GM23338 (cell line): ENCODE measurements at regions not wholly inside any gene's neighbourhood (a gene's known extent, or its start where the extent isn't known, plus 50 kb on each side); places are given as distances from the start of the nearest gene placed in this dataset.

ENCODE experiments used
- ATAC-seq: fragments of 200-7000 bp; cut with Tn5 transposase; 3 replicates; pipeline ENCODE4 v1.9.1; 2020
- DNase-seq: peaks from one replicate; pipeline ENCODE4 v3.0.0-alpha.2; 2015; ENCODE audit warnings: low spot score
- H2AFZ ChIP-seq: fragments of 200-600 bp; sonication (generic); 2 replicates; pipeline ENCODE4 v1.8.0; 2016; ENCODE audit warnings: antibody characterized with exemption, mild to moderate bottlenecking, moderate library complexity
- H3F3A ChIP-seq: fragments of 200-600 bp; sonication (generic); replicated peaks from 2 replicates; pipeline ENCODE4 v1.8.0; 2017; ENCODE audit warnings: antibody characterized with exemption, mixed run types, low read depth
- H3K27ac ChIP-seq: fragments of 200-600 bp; sonication (generic); 2 replicates; pipeline ENCODE4 v1.6.1; 2016; ENCODE audit warnings: low read depth
- H3K27me3 ChIP-seq: fragments of 200-600 bp; sonication (generic); 2 replicates; pipeline ENCODE4 v1.8.0; 2016; ENCODE audit warnings: mild to moderate bottlenecking, mixed run types, moderate library complexity; ENCODE audit not compliant: insufficient read depth
- H3K36me3 ChIP-seq: fragments of 200-600 bp; sonication (generic); 2 replicates; pipeline ENCODE4 v1.8.0; 2016; ENCODE audit warnings: mild to moderate bottlenecking; ENCODE audit not compliant: insufficient read depth
- H3K4me1 ChIP-seq: fragments of 200-600 bp; sonication (generic); 2 replicates; pipeline ENCODE4 v1.8.0; 2016; ENCODE audit warnings: mild to moderate bottlenecking, moderate library complexity; ENCODE audit not compliant: insufficient read depth
- H3K4me2 ChIP-seq: fragments of 200-600 bp; sonication (generic); 2 replicates; pipeline ENCODE4 v1.7.1; 2017; ENCODE audit warnings: mixed run types
- H3K4me3 ChIP-seq: fragments of 200-600 bp; sonication (generic); 2 replicates; pipeline ENCODE4 v1.6.1; 2016; ENCODE audit warnings: mixed run types
- H3K79me2 ChIP-seq: fragments of 200-600 bp; sonication (generic); replicated peaks from 2 replicates; pipeline ENCODE4 v1.8.0; 2017; ENCODE audit warnings: mild to moderate bottlenecking; ENCODE audit not compliant: insufficient read depth
- H3K9me2 ChIP-seq: fragments of 200-600 bp; sonication (generic); 2 replicates; pipeline ENCODE4 v1.8.0; 2017; ENCODE audit not compliant: insufficient read depth
- H4K20me1 ChIP-seq: fragments of 200-600 bp; sonication (generic); replicated peaks from 2 replicates; pipeline ENCODE4 v1.8.0; 2017; ENCODE audit warnings: mild to moderate bottlenecking; ENCODE audit not compliant: insufficient read depth
- H3K27ac Mint-ChIP-seq: 2 replicates; pipeline ENCODE4 v1.8.0; 2020; ENCODE audit warnings: inconsistent platforms, mild to moderate bottlenecking, moderate library complexity, mixed read lengths
- H3K27me3 Mint-ChIP-seq: 3 replicates; pipeline ENCODE4 v1.8.0; 2022; ENCODE audit warnings: low read depth, mild to moderate bottlenecking, moderate library complexity, mixed read lengths, inconsistent platforms; ENCODE audit not compliant: insufficient read depth, poor library complexity
- H3K36me3 Mint-ChIP-seq: 3 replicates; pipeline ENCODE4 v1.8.0; 2021; ENCODE audit warnings: low read depth, mild to moderate bottlenecking, inconsistent platforms, moderate library complexity, mixed read lengths
- H3K4me1 Mint-ChIP-seq: 3 replicates; pipeline ENCODE4 v1.8.0; 2020; ENCODE audit warnings: mild to moderate bottlenecking, inconsistent platforms, mixed read lengths
- H3K4me3 Mint-ChIP-seq: 3 replicates; pipeline ENCODE4 v1.8.0; 2021; ENCODE audit warnings: moderate library complexity, mild to moderate bottlenecking, inconsistent platforms, mixed read lengths
- H3K9me3 Mint-ChIP-seq: 3 replicates; pipeline ENCODE4 v1.8.0; 2020; ENCODE audit warnings: moderate library complexity, mild to moderate bottlenecking, inconsistent platforms, mixed read lengths
- ETS1 ChIP-seq: IDR thresholded peaks from 2 replicates; pipeline ENCODE4 v1.6.1; 2016; ENCODE audit warnings: antibody characterized with exemption
- EZH2phosphoT487 ChIP-seq: fragments of 200-600 bp; sonication (generic); IDR thresholded peaks from one replicate; pipeline ENCODE4 v1.8.1; 2018; ENCODE audit warnings: antibody characterized with exemption; ENCODE audit not compliant: unreplicated experiment
- NANOG ChIP-seq: IDR thresholded peaks from 2 replicates; pipeline ENCODE4 v1.6.1; 2016; ENCODE audit warnings: antibody characterized with exemption, borderline replicate concordance
- STAT1 ChIP-seq: IDR thresholded peaks from one replicate; pipeline ENCODE4 v1.6.1; 2016; ENCODE audit warnings: antibody characterized with exemption; ENCODE audit not compliant: unreplicated experiment
- ZNF114 ChIP-seq: fragments of 250-450 bp; sonication (Bioruptor Pico); IDR thresholded peaks from 2 replicates; pipeline ENCODE4 v1.5.0; 2020; ENCODE audit warnings: mild to moderate bottlenecking, moderate library complexity
- ZNF331 ChIP-seq: fragments of 250-450 bp; sonication (Bioruptor Pico); IDR thresholded peaks from 2 replicates; pipeline ENCODE4 v1.5.0; 2020; ENCODE audit warnings: low read depth, mild to moderate bottlenecking, moderate library complexity
- ZNF462 ChIP-seq: fragments of 250-450 bp; sonication (Bioruptor Pico); IDR thresholded peaks from 2 replicates; pipeline ENCODE4 v1.5.0; 2020; ENCODE audit warnings: mild to moderate bottlenecking, moderate library complexity
- TF ChIP-seq, protein P1 (sequence below): IDR thresholded peaks from one replicate; pipeline ENCODE4 v1.6.1; 2018; ENCODE audit warnings: antibody characterized with exemption; ENCODE audit not compliant: unreplicated experiment
- TF ChIP-seq, protein P2 (sequence below), 2 experiments: fragments of 200-600 bp in 1 of 2; sonication (generic) in 1 of 2; conservative IDR thresholded peaks; 2 replicates each; pipeline versions ENCODE4 v1.5.1 to v1.6.1; 2016 to 2017; ENCODE audit warnings: antibody characterized with exemption in 2 of 2, low read depth in 2 of 2, mild to moderate bottlenecking in 2 of 2, moderate library complexity in 1 of 2

- TF ChIP-seq, protein P1, sequence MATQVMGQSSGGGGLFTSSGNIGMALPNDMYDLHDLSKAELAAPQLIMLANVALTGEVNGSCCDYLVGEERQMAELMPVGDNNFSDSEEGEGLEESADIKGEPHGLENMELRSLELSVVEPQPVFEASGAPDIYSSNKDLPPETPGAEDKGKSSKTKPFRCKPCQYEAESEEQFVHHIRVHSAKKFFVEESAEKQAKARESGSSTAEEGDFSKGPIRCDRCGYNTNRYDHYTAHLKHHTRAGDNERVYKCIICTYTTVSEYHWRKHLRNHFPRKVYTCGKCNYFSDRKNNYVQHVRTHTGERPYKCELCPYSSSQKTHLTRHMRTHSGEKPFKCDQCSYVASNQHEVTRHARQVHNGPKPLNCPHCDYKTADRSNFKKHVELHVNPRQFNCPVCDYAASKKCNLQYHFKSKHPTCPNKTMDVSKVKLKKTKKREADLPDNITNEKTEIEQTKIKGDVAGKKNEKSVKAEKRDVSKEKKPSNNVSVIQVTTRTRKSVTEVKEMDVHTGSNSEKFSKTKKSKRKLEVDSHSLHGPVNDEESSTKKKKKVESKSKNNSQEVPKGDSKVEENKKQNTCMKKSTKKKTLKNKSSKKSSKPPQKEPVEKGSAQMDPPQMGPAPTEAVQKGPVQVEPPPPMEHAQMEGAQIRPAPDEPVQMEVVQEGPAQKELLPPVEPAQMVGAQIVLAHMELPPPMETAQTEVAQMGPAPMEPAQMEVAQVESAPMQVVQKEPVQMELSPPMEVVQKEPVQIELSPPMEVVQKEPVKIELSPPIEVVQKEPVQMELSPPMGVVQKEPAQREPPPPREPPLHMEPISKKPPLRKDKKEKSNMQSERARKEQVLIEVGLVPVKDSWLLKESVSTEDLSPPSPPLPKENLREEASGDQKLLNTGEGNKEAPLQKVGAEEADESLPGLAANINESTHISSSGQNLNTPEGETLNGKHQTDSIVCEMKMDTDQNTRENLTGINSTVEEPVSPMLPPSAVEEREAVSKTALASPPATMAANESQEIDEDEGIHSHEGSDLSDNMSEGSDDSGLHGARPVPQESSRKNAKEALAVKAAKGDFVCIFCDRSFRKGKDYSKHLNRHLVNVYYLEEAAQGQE, result no peak
- no peak for TF ChIP-seq STAT1
Measured at GRCh38 chr2:236947896-236948295, 137.8 kb upstream of the COPS8 start (continued).

GRCh38 chr2:236949089-236949905, 136.4 kb upstream of the COPS8 start:
- no peak for TF ChIP-seq ZNF331 (CRISPR knock-in tag)
- TF ChIP-seq, protein P2, sequence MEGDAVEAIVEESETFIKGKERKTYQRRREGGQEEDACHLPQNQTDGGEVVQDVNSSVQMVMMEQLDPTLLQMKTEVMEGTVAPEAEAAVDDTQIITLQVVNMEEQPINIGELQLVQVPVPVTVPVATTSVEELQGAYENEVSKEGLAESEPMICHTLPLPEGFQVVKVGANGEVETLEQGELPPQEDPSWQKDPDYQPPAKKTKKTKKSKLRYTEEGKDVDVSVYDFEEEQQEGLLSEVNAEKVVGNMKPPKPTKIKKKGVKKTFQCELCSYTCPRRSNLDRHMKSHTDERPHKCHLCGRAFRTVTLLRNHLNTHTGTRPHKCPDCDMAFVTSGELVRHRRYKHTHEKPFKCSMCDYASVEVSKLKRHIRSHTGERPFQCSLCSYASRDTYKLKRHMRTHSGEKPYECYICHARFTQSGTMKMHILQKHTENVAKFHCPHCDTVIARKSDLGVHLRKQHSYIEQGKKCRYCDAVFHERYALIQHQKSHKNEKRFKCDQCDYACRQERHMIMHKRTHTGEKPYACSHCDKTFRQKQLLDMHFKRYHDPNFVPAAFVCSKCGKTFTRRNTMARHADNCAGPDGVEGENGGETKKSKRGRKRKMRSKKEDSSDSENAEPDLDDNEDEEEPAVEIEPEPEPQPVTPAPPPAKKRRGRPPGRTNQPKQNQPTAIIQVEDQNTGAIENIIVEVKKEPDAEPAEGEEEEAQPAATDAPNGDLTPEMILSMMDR (conservative IDR thresholded peaks at IDR 0.05; ENCODE audit: low read depth in 2 of 2), result no peak
- TF ChIP-seq NANOG, result no peak
- no peak for TF ChIP-seq EZH2phosphoT487
- no peak for TF ChIP-seq ZNF462 (CRISPR knock-in tag)
- TF ChIP-seq ETS1, result no peak
- TF ChIP-seq ZNF114, result no peak
- no peak for TF ChIP-seq STAT1
- peak; percentile 59 for ATAC-seq
- peaks cover 13% of the 10 kb centered on the region for H3K4me1 Mint-ChIP-seq
- Histone ChIP-seq H3K4me1 (no peaks in the 10 kb centered on the region; the same call in 1 of the 2 replicates), H3K36me3 (no peaks in the 10 kb centered on the region), H3K4me2 (0 out of 2 replicates have a peak overlapping the region, but pooled peaks have one; percentile 26), H3K27ac (no peak overlapping the region), H3K9me2 (peaks cover 7% of the 10 kb centered on the region), H3K4me3 (no peak overlapping the region), H3K79me2 (no peaks in the 10 kb centered on the region), H3K27me3 (no peaks in the 10 kb centered on the region), H2AFZ (peak overlapping the region; percentile 94; the same call in 1 of the 2 replicates), H3F3A (no peaks in the 10 kb centered on the region), H4K20me1 (no peaks in the 10 kb centered on the region)
- peaks cover 11% of the 10 kb centered on the region; the same call in 2 of the 3 replicates for H3K36me3 Mint-ChIP-seq
- peak; percentile 43 for DNase-seq
- H3K4me3 Mint-ChIP-seq, result no peak overlapping the region; the same call in 2 of the 3 replicates
- H3K27me3 Mint-ChIP-seq, result peaks cover 2% of the 10 kb centered on the region
- H3K27ac Mint-ChIP-seq, result 0 out of 2 replicates have a peak overlapping the region, but pooled peaks have one; percentile 67
- H3K9me3 Mint-ChIP-seq, result peaks cover 13% of the 10 kb centered on the region
